ENCODE measurements at regions not wholly inside any gene's neighbourhood (a gene's known extent, or its start where the extent isn't known, plus 50 kb on each side); places are given as distances from the start of the nearest gene placed in this dataset.

GRCh38 chrX:82127228-82128123 lies 925.6 kb downstream of the SH3BGRL start:
- ChIA-PET POLR2A (no interaction called here), CTCF (no interaction called here)
- Histone ChIP-seq H3K4me1 (ENCODE audit: control insufficient read depth, insufficient read depth, low read length) (no peaks in the 10 kb centered on the region), H3K36me3 (ENCODE audit: control insufficient read depth in 2 of 2, insufficient read depth in 1 of 2, low read length in 2 of 2) (no peaks in the 10 kb centered on the region), H3K9me3 (ENCODE audit: control insufficient read depth, insufficient read depth, low read depth, low read length) (peaks cover 2% of the 10 kb centered on the region; the same call in 1 of the 2 replicates), H3K4me3 (ENCODE audit: low read depth, low read length) (no peak overlapping the region), H3K27ac (ENCODE audit: extremely low read depth, low read depth, low read length) (no peak overlapping the region)
- TF ChIP-seq KLF8 (tag by site-specific recombination; IDR thresholded peaks at IDR 0.05) = no peak
- TF ChIP-seq ZBTB21 (tag by site-specific recombination; IDR thresholded peaks at IDR 0.05) = no peak
- TF ChIP-seq REPIN1 (tag by site-specific recombination; IDR thresholded peaks at IDR 0.05; ENCODE audit: low read depth) = no peak
- no peak for TF ChIP-seq ZNF169 (tag by site-specific recombination; IDR thresholded peaks at IDR 0.05)
- no peak for TF ChIP-seq FEZF1 (tag by site-specific recombination; IDR thresholded peaks at IDR 0.05)
- TF ChIP-seq ZNF658 (tag by site-specific recombination; IDR thresholded peaks at IDR 0.05) = no peak
- no peak for TF ChIP-seq ZBTB17 (tag by site-specific recombination; IDR thresholded peaks at IDR 0.05)
- TF ChIP-seq ZNF391 (tag by site-specific recombination; IDR thresholded peaks at IDR 0.05; ENCODE audit: borderline replicate concordance, low read depth) = no peak
- no peak for TF ChIP-seq ZNF148 (tag by site-specific recombination; IDR thresholded peaks at IDR 0.05; ENCODE audit: borderline replicate concordance)

- Histone ChIP-seq H3K9me3 (ENCODE audit: control insufficient read depth, insufficient read depth, low read depth, low read length) (peaks cover 7% of the 10 kb centered on the region), H3K27ac (ENCODE audit: extremely low read depth, low read depth, low read length) (no peak overlapping the region), H3K4me3 (ENCODE audit: low read depth, low read length) (no peak overlapping the region), H3K36me3 (ENCODE audit: control insufficient read depth in 2 of 2, insufficient read depth in 1 of 2, low read length in 2 of 2) (no peaks in the 10 kb centered on the region), H3K4me1 (ENCODE audit: control insufficient read depth, insufficient read depth, low read length) (no peaks in the 10 kb centered on the region)
- ChIA-PET POLR2A (no interaction called here), CTCF (no interaction called here)
- TF ChIP-seq ZNF391 (tag by site-specific recombination; IDR thresholded peaks at IDR 0.05; ENCODE audit: borderline replicate concordance, low read depth) (no peak), RBAK (tag by site-specific recombination; IDR thresholded peaks at IDR 0.05) (no peak), ZNF596 (tag by site-specific recombination; IDR thresholded peaks at IDR 0.05) (no peak), MYNN (tag by site-specific recombination; IDR thresholded peaks at IDR 0.05; ENCODE audit: borderline replicate concordance) (no peak), ZSCAN5A (tag by site-specific recombination; IDR thresholded peaks at IDR 0.05) (no peak), ZNF521 (tag by site-specific recombination; IDR thresholded peaks at IDR 0.05) (no peak), CTCF (tag by site-specific recombination; IDR thresholded peaks at IDR 0.05) (no peak), ZNF211 (tag by site-specific recombination; IDR thresholded peaks at IDR 0.05; ENCODE audit: low read depth) (no peak), AEBP2 (tag by site-specific recombination; IDR thresholded peaks at IDR 0.05; ENCODE audit: borderline replicate concordance) (no peak), SCRT2 (tag by site-specific recombination; IDR thresholded peaks at IDR 0.05) (no peak), PRDM2 (tag by site-specific recombination; IDR thresholded peaks at IDR 0.05; ENCODE audit: borderline replicate concordance) (no peak), ZNF501 (tag by site-specific recombination; IDR thresholded peaks at IDR 0.05) (no peak)
Measured at GRCh38 chrX:82134378-82134777, 932.5 kb downstream of the SH3BGRL start.

All from HEK293 (cell line).